HEK293 (cell line): ENCODE measurements at regions not wholly inside any gene's neighbourhood (a gene's known extent, or its start where the extent isn't known, plus 50 kb on each side); places are given as distances from the start of the nearest gene placed in this dataset.
"Not testable (repeated sequence)": the region's sequence is repeated elsewhere in the genome, so short reads cannot be mapped to it uniquely, and the experiment has no call there.

ENCODE experiments used
- CTCF ChIP-seq: fragments of 450-650 bp; formaldehyde crosslinking; IDR thresholded peaks from 2 replicates; pipeline ENCODE4 v1.5.1; 2016; ENCODE audit warnings: missing biosample characterization, missing genetic modification characterization
- HOXD13 ChIP-seq: sonication (generic); formaldehyde crosslinking; IDR thresholded peaks from 2 replicates; pipeline ENCODE4 v1.8.0; 2022; ENCODE audit warnings: missing genetic modification reagents, borderline replicate concordance
- YY1 ChIP-seq: fragments of 450-650 bp; formaldehyde crosslinking; IDR thresholded peaks from 2 replicates; pipeline ENCODE4 v1.5.1; 2018; ENCODE audit warnings: missing biosample characterization, missing genetic modification characterization
- ZBTB1 ChIP-seq: fragments of 450-650 bp; formaldehyde crosslinking; IDR thresholded peaks from 2 replicates; pipeline ENCODE4 v1.5.1; 2016; ENCODE audit warnings: missing biosample characterization, missing genetic modification characterization
- ZBTB20 ChIP-seq: fragments of 450-650 bp; formaldehyde crosslinking; IDR thresholded peaks from 2 replicates; pipeline ENCODE4 v1.5.1; 2016; ENCODE audit warnings: missing biosample characterization, missing genetic modification characterization
- ZNF114 ChIP-seq: fragments of 450-650 bp; formaldehyde crosslinking; IDR thresholded peaks from 2 replicates; pipeline ENCODE4 v1.5.0; 2017; ENCODE audit warnings: missing biosample characterization, missing genetic modification characterization
- ZNF24 ChIP-seq: fragments of 450-650 bp; formaldehyde crosslinking; IDR thresholded peaks from 2 replicates; pipeline ENCODE4 v1.5.1; 2016; ENCODE audit warnings: missing biosample characterization, missing genetic modification characterization
- ZNF362 ChIP-seq: fragments of 450-650 bp; formaldehyde crosslinking; IDR thresholded peaks from 2 replicates; pipeline ENCODE4 v1.5.1; 2016; ENCODE audit warnings: missing biosample characterization, missing genetic modification characterization
- ZNF366 ChIP-seq: fragments of 450-650 bp; formaldehyde crosslinking; conservative IDR thresholded peaks from 2 replicates; pipeline ENCODE4 v1.5.1; 2016; ENCODE audit warnings: missing biosample characterization, missing genetic modification characterization
- ZNF37A ChIP-seq: fragments of 450-650 bp; IDR thresholded peaks from 2 replicates; pipeline ENCODE4 v1.5.1; 2018; ENCODE audit warnings: missing biosample characterization, missing genetic modification characterization
- ZNF660 ChIP-seq: fragments of 450-650 bp; IDR thresholded peaks from 2 replicates; pipeline ENCODE4 v1.5.1; 2018; ENCODE audit warnings: missing biosample characterization, mild to moderate bottlenecking, missing genetic modification characterization
- ZSCAN5A ChIP-seq: fragments of 450-650 bp; formaldehyde crosslinking; IDR thresholded peaks from 2 replicates; pipeline ENCODE4 v1.5.1; 2016; ENCODE audit warnings: missing biosample characterization, missing genetic modification characterization
- TF ChIP-seq, protein P1 (sequence below): fragments of 450-650 bp; formaldehyde crosslinking; IDR thresholded peaks from 2 replicates; pipeline ENCODE4; 2016; ENCODE audit warnings: missing biosample characterization, missing genetic modification characterization
- TF ChIP-seq, protein P2 (sequence below): fragments of 450-650 bp; formaldehyde crosslinking; IDR thresholded peaks from 2 replicates; pipeline ENCODE4 v1.5.1; 2017; ENCODE audit warnings: missing biosample characterization, missing genetic modification characterization

- TF ChIP-seq CTCF (tag by site-specific recombination); YY1; ZBTB1 (tag by site-specific recombination); ZNF660 (tag by site-specific recombination); ZNF366 (tag by site-specific recombination); ZSCAN5A (tag by site-specific recombination); ZNF24 (tag by site-specific recombination); ZBTB20; ZNF114 (tag by site-specific recombination); ZNF37A (tag by site-specific recombination); HOXD13 (CRISPR knock-in tag); ZNF362 (tag by site-specific recombination): not testable (repeated sequence)
- TF ChIP-seq, protein P1, sequence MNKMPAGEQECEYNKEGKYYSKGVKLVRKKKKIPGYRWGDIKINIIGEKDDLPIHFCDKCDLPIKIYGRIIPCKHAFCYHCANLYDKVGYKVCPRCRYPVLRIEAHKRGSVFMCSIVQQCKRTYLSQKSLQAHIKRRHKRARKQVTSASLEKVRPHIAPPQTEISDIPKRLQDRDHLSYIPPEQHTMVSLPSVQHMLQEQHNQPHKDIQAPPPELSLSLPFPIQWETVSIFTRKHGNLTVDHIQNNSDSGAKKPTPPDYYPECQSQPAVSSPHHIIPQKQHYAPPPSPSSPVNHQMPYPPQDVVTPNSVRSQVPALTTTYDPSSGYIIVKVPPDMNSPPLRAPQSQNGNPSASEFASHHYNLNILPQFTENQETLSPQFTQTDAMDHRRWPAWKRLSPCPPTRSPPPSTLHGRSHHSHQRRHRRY (tag by site-specific recombination): not testable (repeated sequence)
- TF ChIP-seq, protein P2, sequence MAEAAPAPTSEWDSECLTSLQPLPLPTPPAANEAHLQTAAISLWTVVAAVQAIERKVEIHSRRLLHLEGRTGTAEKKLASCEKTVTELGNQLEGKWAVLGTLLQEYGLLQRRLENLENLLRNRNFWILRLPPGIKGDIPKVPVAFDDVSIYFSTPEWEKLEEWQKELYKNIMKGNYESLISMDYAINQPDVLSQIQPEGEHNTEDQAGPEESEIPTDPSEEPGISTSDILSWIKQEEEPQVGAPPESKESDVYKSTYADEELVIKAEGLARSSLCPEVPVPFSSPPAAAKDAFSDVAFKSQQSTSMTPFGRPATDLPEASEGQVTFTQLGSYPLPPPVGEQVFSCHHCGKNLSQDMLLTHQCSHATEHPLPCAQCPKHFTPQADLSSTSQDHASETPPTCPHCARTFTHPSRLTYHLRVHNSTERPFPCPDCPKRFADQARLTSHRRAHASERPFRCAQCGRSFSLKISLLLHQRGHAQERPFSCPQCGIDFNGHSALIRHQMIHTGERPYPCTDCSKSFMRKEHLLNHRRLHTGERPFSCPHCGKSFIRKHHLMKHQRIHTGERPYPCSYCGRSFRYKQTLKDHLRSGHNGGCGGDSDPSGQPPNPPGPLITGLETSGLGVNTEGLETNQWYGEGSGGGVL (tag by site-specific recombination): not testable (repeated sequence)
Observed at GRCh38 chr13:21261487-21262216, 85.2 kb downstream of the MRPL57 start.
